ENCODE measurements at regions not wholly inside any gene's neighbourhood (a gene's known extent, or its start where the extent isn't known, plus 50 kb on each side); places are given as distances from the start of the nearest gene placed in this dataset.

DNA sequence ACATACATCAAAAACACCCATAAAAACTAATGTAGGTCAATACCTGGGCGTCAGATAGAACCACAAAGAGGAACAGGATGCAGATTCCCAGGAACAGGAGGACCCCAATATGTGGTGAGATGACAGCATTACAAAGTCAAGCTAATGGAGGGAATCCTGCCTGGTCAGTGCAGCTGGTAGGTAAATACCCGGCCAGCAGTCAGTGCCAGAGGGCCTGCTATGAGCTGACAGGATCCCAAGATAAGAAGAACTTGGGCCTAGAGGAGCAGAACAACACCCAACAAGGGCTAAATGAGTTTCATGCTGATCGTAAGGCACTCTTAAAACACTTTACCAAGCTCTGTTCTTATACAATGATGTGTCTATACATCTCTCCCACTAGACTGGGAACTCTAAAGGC, 61.2 kb upstream of the KCNMB2 start:
- TF ChIP-seq, protein P1, sequence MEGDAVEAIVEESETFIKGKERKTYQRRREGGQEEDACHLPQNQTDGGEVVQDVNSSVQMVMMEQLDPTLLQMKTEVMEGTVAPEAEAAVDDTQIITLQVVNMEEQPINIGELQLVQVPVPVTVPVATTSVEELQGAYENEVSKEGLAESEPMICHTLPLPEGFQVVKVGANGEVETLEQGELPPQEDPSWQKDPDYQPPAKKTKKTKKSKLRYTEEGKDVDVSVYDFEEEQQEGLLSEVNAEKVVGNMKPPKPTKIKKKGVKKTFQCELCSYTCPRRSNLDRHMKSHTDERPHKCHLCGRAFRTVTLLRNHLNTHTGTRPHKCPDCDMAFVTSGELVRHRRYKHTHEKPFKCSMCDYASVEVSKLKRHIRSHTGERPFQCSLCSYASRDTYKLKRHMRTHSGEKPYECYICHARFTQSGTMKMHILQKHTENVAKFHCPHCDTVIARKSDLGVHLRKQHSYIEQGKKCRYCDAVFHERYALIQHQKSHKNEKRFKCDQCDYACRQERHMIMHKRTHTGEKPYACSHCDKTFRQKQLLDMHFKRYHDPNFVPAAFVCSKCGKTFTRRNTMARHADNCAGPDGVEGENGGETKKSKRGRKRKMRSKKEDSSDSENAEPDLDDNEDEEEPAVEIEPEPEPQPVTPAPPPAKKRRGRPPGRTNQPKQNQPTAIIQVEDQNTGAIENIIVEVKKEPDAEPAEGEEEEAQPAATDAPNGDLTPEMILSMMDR (IDR thresholded peaks at IDR 0.05) = no peak
- TF ChIP-seq POLR2A (IDR thresholded peaks at IDR 0.05) = no peak

All from adrenal gland (tissue), 5 donors.